ENCODE measurements at regions not wholly inside any gene's neighbourhood (a gene's known extent, or its start where the extent isn't known, plus 50 kb on each side); places are given as distances from the start of the nearest gene placed in this dataset.

- TF ChIP-seq POLR2AphosphoS5 (IDR thresholded peaks at IDR 0.05; ENCODE audit: borderline replicate concordance, low read depth, low read length), result no peak
- TF ChIP-seq EZH2 (IDR thresholded peaks at IDR 0.05), result no peak
Observed at GRCh38 chr18:51383116-51383515, 185.6 kb upstream of the MEX3C start.
